Esophagus squamous epithelium (tissue), 4 donors: ENCODE measurements at regions not wholly inside any gene's neighbourhood (a gene's known extent, or its start where the extent isn't known, plus 50 kb on each side); places are given as distances from the start of the nearest gene placed in this dataset.

ENCODE experiments used
- CTCF ChIP-seq, 6 experiments: fragments of 450-650 bp in 4 of 6; fragments of 200-600 bp in 2 of 6; sonication (generic) in 2 of 6; IDR thresholded peaks; one replicate each; pipeline ENCODE4 v1.5.1; 2016 to 2019; ENCODE audit warnings: antibody characterized with exemption in 6 of 6, mild to moderate bottlenecking in 4 of 6, moderate library complexity in 4 of 6
- POLR2A ChIP-seq, 4 donors: fragments of 450-650 bp; IDR thresholded peaks; one replicate each; pipeline ENCODE4 v1.6.1; 2017; ENCODE audit warnings: antibody characterized with exemption in 4 of 4, mild to moderate bottlenecking in 4 of 4, moderate library complexity in 3 of 4

- no peak for TF ChIP-seq CTCF (IDR thresholded peaks at IDR 0.05)
- no peak for TF ChIP-seq POLR2A (IDR thresholded peaks at IDR 0.05)
These were observed 465.1 kb downstream of the GALR1 start for GRCh38 chr18:77714716-77715115.
